H9 (cell line): ENCODE measurements at regions not wholly inside any gene's neighbourhood (a gene's known extent, or its start where the extent isn't known, plus 50 kb on each side); places are given as distances from the start of the nearest gene placed in this dataset.

Source experiments
- DNase-seq: peaks from one replicate; pipeline ENCODE4 v3.0.0-alpha.2; 2017
- H2AFZ ChIP-seq: one replicate; pipeline ENCODE4 v1.6.1; 2013; ENCODE audit warnings: mild to moderate bottlenecking, low read length, control low read depth, moderate library complexity
- H2AK5ac ChIP-seq: 2 replicates; pipeline ENCODE4 v1.6.1; 2013; ENCODE audit warnings: low read length, control low read depth, mixed read lengths; ENCODE audit not compliant: insufficient read length
- H2BK120ac ChIP-seq: one replicate; pipeline ENCODE4 v1.6.1; 2013; ENCODE audit warnings: low read depth, mild to moderate bottlenecking, low read length, control low read depth, inconsistent platforms; ENCODE audit not compliant: poor library complexity, severe bottlenecking
- H2BK12ac ChIP-seq: 2 replicates; pipeline ENCODE4 v1.6.1; 2013; ENCODE audit warnings: low read length, control low read depth, mixed read lengths, low read depth; ENCODE audit not compliant: insufficient read length
- H2BK15ac ChIP-seq: 2 replicates; pipeline ENCODE4 v1.6.1; 2013; ENCODE audit warnings: low read depth, low read length, control low read depth
- H2BK20ac ChIP-seq: one replicate; pipeline ENCODE4 v1.6.1; 2013; ENCODE audit warnings: low read depth, mild to moderate bottlenecking, low read length, control low read depth, inconsistent platforms; ENCODE audit not compliant: poor library complexity, severe bottlenecking
- H2BK5ac ChIP-seq: 2 replicates; pipeline ENCODE4 v1.6.1; 2013; ENCODE audit warnings: low read length, control low read depth, mixed read lengths; ENCODE audit not compliant: insufficient read length
- H3K14ac ChIP-seq: 2 replicates; pipeline ENCODE4 v1.6.1; 2013; ENCODE audit warnings: low read length, control low read depth; ENCODE audit not compliant: insufficient read depth
- H3K18ac ChIP-seq: 2 replicates; pipeline ENCODE4 v1.6.1; 2013; ENCODE audit warnings: low read depth, mild to moderate bottlenecking, mixed read lengths, low read length, control low read depth; ENCODE audit not compliant: insufficient read length
- H3K23ac ChIP-seq: 2 replicates; pipeline ENCODE4 v1.6.1; 2013; ENCODE audit warnings: low read length, control low read depth, mixed read lengths, low read depth; ENCODE audit not compliant: insufficient read length
- H3K23me2 ChIP-seq: 2 replicates; pipeline ENCODE4 v1.6.1; 2013; ENCODE audit warnings: low read depth, mild to moderate bottlenecking, mixed read lengths, low read length, control low read depth; ENCODE audit not compliant: insufficient read length, poor library complexity, severe bottlenecking
- H3K27ac ChIP-seq: 2 replicates; pipeline ENCODE4 v1.5.1; 2013; ENCODE audit warnings: low read length, control low read depth, mixed read lengths, low read depth; ENCODE audit not compliant: insufficient read length
- H3K27me3 ChIP-seq: 2 replicates; pipeline ENCODE4 v1.6.1; 2013; ENCODE audit warnings: low read length, control low read depth, inconsistent platforms; ENCODE audit not compliant: insufficient read depth
- H3K4ac ChIP-seq: 2 replicates; pipeline ENCODE4 v1.6.1; 2013; ENCODE audit warnings: low read depth, mild to moderate bottlenecking, control low read depth, inconsistent platforms, low read length, moderate library complexity
- H3K4me1 ChIP-seq: 2 replicates; pipeline ENCODE4 v1.6.1; 2013; ENCODE audit warnings: low read length, control low read depth, inconsistent platforms; ENCODE audit not compliant: insufficient read depth
- H3K4me2 ChIP-seq: 2 replicates; pipeline ENCODE4 v1.6.1; 2013; ENCODE audit warnings: low read length, control low read depth, mixed read lengths; ENCODE audit not compliant: insufficient read length, insufficient read depth
- H3K56ac ChIP-seq: 2 replicates; pipeline ENCODE4 v1.6.1; 2013; ENCODE audit warnings: low read depth, mild to moderate bottlenecking, mixed read lengths, low read length, control low read depth; ENCODE audit not compliant: insufficient read length
- H3K79me1 ChIP-seq: 2 replicates; pipeline ENCODE4 v1.6.1; 2013; ENCODE audit warnings: low read depth, mild to moderate bottlenecking, moderate library complexity, low read length, control low read depth, inconsistent platforms; ENCODE audit not compliant: insufficient read depth, poor library complexity, severe bottlenecking
- H3K79me2 ChIP-seq: 2 replicates; pipeline ENCODE4 v1.6.1; 2013; ENCODE audit warnings: low read length, control low read depth, inconsistent platforms; ENCODE audit not compliant: insufficient read depth
- H3K9ac ChIP-seq: 2 replicates; pipeline ENCODE4 v1.6.1; 2013; ENCODE audit warnings: low read length, control low read depth, mixed read lengths; ENCODE audit not compliant: insufficient read length; ENCODE audit errors: extremely low read depth
- H3K9me3 ChIP-seq: one replicate; pipeline ENCODE4 v1.6.1; 2013; ENCODE audit warnings: low read depth, low read length, inconsistent platforms; ENCODE audit not compliant: control insufficient read depth
- H3T11ph ChIP-seq: one replicate; pipeline ENCODE4 v1.6.1; 2013; ENCODE audit warnings: mild to moderate bottlenecking, low read length, control low read depth, inconsistent platforms
- H4K20me1 ChIP-seq: one replicate; pipeline ENCODE4 v1.6.1; 2013; ENCODE audit not compliant: control insufficient read depth, insufficient read length, insufficient read depth
- H4K5ac ChIP-seq: 2 replicates; pipeline ENCODE4 v1.6.1; 2013; ENCODE audit warnings: low read depth, mild to moderate bottlenecking, mixed read lengths, low read length, control low read depth; ENCODE audit not compliant: insufficient read length
- H4K8ac ChIP-seq: replicated peaks from 2 replicates; pipeline ENCODE4 v1.6.1; 2013; ENCODE audit warnings: low read length, control low read depth, mixed read lengths, low read depth; ENCODE audit not compliant: insufficient read length
- H4K91ac ChIP-seq: 2 replicates; pipeline ENCODE4 v1.6.1; 2013; ENCODE audit warnings: low read depth, mild to moderate bottlenecking, moderate library complexity, mixed read lengths, low read length, control low read depth; ENCODE audit not compliant: insufficient read length
- H3K27ac Mint-ChIP-seq, 3 experiments: 2 replicates in 2 of 3; 3 replicates in 1 of 3; pipeline ENCODE4 v1.8.0; 2020 to 2021; ENCODE audit warnings: mixed read lengths in 3 of 3, mild to moderate bottlenecking in 1 of 3, moderate library complexity in 1 of 3
- H3K27me3 Mint-ChIP-seq: 2 replicates; pipeline ENCODE4 v1.8.0; 2021; ENCODE audit warnings: low read depth, mild to moderate bottlenecking, moderate library complexity, mixed read lengths
- H3K36me3 Mint-ChIP-seq, 3 experiments: 2 replicates in 2 of 3; 3 replicates in 1 of 3; pipeline ENCODE4 v1.8.0; 2020 to 2021; ENCODE audit warnings: low read depth in 3 of 3, mixed read lengths in 3 of 3; ENCODE audit not compliant: insufficient read depth in 1 of 3
- H3K4me1 Mint-ChIP-seq, 2 experiments: 2 replicates each; pipeline ENCODE4 v1.8.0; 2020; ENCODE audit warnings: mixed read lengths in 2 of 2
- H3K4me3 Mint-ChIP-seq, 2 experiments: 2 replicates in 1 of 2; 3 replicates in 1 of 2; pipeline ENCODE4 v1.8.0; 2020 to 2021; ENCODE audit warnings: mild to moderate bottlenecking in 2 of 2, mixed read lengths in 2 of 2, moderate library complexity in 1 of 2
- H3K9me3 Mint-ChIP-seq, 2 experiments: 2 replicates in 1 of 2; 3 replicates in 1 of 2; pipeline ENCODE4 v1.8.0; 2020; ENCODE audit warnings: mild to moderate bottlenecking in 2 of 2, mixed read lengths in 2 of 2, moderate library complexity in 1 of 2
- WGBS: extraction: QIAGEN DNeasy Blood & Tissue Kit; methylation state at CpG from one replicate; pipeline ENCODE4 v1.1.7; 2013; ENCODE audit warnings: missing lambda C conversion rate, low lambda C conversion rate, mixed read lengths; ENCODE audit not compliant: insufficient read length; ENCODE audit errors: extremely low coverage; 5-methylcytosine and 5-hydroxymethylcytosine counted together
- TF ChIP-seq, protein P1 (sequence below): fragments of 200-600 bp; sonication (generic); conservative IDR thresholded peaks from 3 replicates; pipeline ENCODE4 v1.8.0; 2021; ENCODE audit warnings: antibody characterized with exemption, mild to moderate bottlenecking

DNA sequence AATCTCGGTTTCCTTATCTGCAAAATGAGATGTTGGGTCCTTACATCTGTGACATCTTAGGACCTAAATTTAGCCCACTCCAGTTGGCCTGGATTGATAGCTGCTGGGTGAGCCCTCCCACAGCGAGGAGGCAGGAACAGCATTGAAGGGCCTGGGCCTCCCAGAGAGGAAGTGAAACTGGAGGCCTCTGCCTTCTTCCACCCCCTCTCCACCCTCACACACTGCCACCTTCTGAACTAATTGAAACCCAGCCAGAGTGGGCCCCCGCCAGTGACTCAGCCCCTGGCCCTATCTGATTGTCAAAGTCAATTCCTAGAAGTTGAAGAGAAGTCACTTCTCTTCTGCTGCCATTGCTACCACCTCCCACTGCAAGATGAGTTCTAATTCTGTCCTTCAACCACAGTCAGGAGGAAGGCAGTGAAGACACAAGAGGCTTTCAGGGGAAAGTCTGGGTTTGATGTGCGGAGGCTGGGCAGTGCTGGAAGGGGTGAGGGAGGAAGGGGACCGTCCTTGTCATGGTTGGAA, 55.2 kb upstream of the NEK6 start:
- H3K23me2 ChIP-seq = no peaks in the 10 kb centered on the region
- no peak overlapping the region for H4K5ac ChIP-seq
- no peak overlapping the region for H2BK5ac ChIP-seq
- peaks cover 20% of the 10 kb centered on the region for H3K27me3 Mint-ChIP-seq
- no peak overlapping the region for H3K4me3 Mint-ChIP-seq
- no peak for DNase-seq
- H3K4me1 ChIP-seq = no peaks in the 10 kb centered on the region
- TF ChIP-seq, protein P1, sequence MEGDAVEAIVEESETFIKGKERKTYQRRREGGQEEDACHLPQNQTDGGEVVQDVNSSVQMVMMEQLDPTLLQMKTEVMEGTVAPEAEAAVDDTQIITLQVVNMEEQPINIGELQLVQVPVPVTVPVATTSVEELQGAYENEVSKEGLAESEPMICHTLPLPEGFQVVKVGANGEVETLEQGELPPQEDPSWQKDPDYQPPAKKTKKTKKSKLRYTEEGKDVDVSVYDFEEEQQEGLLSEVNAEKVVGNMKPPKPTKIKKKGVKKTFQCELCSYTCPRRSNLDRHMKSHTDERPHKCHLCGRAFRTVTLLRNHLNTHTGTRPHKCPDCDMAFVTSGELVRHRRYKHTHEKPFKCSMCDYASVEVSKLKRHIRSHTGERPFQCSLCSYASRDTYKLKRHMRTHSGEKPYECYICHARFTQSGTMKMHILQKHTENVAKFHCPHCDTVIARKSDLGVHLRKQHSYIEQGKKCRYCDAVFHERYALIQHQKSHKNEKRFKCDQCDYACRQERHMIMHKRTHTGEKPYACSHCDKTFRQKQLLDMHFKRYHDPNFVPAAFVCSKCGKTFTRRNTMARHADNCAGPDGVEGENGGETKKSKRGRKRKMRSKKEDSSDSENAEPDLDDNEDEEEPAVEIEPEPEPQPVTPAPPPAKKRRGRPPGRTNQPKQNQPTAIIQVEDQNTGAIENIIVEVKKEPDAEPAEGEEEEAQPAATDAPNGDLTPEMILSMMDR = no peak
- no peak overlapping the region for H3K4me2 ChIP-seq
- H3K9ac ChIP-seq = no peak overlapping the region
- H3K27ac ChIP-seq = no peak overlapping the region
- no peaks in the 10 kb centered on the region for H3K79me2 ChIP-seq
- H4K91ac ChIP-seq = no peak overlapping the region
- no peak overlapping the region for H2BK12ac ChIP-seq
- H3K9me3 ChIP-seq = peaks cover 6% of the 10 kb centered on the region
- no peak overlapping the region for H3K23ac ChIP-seq
- no peak overlapping the region for H3K14ac ChIP-seq
- H3K56ac ChIP-seq = no peak overlapping the region
- no peak overlapping the region for H3K4ac ChIP-seq
- no peak overlapping the region for H2BK15ac ChIP-seq
- WGBS = no CpG with 5 or more reads among the region's 5 CpGs
- no peak overlapping the region for H2BK120ac ChIP-seq
- H2BK20ac ChIP-seq = no peak overlapping the region
- no peak overlapping the region for H3K18ac ChIP-seq
- no peak overlapping the region for H2AK5ac ChIP-seq
- H2AFZ ChIP-seq = no peak overlapping the region
- H4K8ac ChIP-seq = no peak overlapping the region
- no peaks in the 10 kb centered on the region for H4K20me1 ChIP-seq
- H3T11ph ChIP-seq = no peak overlapping the region
- no peaks in the 10 kb centered on the region for H3K27me3 ChIP-seq
- peaks cover 5 to 8% of the 10 kb centered on the region in 2 experiments for H3K4me1 Mint-ChIP-seq
- no peaks in the 10 kb centered on the region for H3K79me1 ChIP-seq
- no peak overlapping the region for H3K27ac Mint-ChIP-seq
- H3K36me3 Mint-ChIP-seq = no peaks in the 10 kb centered on the region; a peak in 1 of 7 replicates
- H3K9me3 Mint-ChIP-seq = peaks cover 2 to 4% of the 10 kb centered on the region in 2 experiments; a peak in 1 of 5 replicates
